ENCODE measurements at regions not wholly inside any gene's neighbourhood (a gene's known extent, or its start where the extent isn't known, plus 50 kb on each side); places are given as distances from the start of the nearest gene placed in this dataset.

DNA sequence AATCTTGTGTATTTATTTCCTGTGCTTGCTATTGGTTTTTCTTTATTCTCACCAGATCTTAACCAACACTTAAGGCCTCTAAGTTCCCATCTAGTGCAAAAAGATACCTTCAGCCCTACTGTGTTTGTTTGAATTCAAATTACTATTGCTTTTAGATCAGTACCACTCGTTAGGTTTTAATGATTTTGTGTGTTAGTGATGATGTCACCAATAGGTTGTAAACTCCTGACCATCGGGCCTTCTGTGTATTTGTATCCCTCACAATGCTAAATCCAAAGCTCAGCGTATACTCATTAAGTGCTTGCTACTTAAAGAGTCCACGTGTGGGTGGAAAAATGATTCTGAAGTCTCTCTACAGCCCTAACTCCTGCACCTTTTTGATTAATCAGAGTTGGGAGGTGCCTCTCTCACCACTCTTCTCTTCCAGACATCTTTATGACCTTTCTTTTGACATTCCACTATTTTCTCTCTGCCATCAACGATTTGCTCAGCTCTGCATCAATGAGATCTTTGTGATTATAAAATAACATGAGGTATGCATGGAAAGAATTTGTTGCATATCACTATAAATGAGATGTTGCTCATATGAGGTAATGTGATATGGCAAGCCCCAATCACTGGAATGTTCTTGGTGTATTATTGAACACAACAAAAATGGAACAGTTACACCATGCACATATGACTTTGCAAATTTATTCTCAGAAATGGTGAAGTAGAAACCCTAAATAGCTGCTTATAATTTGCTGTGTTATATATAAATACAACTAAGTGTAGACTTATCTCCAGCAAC, 55.1 kb upstream of the LAMA2 start:
- DNase-seq (ENCODE audit: low spot score), result no peak

DNA sequence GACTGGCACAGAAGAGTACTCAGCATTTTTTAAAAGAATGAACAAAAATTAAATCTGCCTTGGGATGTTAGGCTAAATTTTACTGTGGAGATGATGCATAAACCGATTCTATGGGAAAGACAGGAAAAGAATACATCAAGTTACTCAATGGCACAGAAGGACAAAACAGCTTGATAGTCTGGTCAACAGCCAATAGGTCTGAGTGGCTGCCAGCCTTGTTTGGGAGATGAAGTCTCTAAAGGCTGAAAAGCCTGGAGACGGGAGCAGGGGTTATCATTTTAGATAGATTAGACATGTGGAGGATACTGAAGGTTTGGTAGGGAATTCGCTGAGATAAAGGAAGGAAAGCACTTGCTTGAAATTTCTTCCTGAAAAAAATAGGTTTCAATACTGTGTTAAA, 56.3 kb upstream of the LAMA2 start:
- no peak for DNase-seq (ENCODE audit: low spot score)

DNA sequence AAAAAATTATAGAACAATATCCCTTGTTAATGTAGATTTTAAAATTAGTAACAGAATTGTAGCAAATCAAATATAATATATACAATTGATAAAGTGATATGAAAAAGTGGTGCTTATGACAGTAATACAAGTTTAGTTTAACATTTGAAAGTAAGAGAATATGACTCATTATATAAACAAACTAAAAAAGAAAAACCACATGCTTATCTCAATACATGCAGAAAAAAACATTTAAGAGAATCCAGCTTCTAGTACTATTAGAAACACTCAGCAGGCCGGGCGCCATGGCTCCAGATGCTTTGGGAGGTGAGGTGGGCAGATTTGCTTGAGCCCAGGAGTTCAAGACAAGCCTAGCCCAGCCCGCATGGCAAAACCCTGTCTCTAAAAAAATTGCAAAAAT, 60.7 kb upstream of the LAMA2 start:
- no peak for DNase-seq (ENCODE audit: low spot score)

DNA sequence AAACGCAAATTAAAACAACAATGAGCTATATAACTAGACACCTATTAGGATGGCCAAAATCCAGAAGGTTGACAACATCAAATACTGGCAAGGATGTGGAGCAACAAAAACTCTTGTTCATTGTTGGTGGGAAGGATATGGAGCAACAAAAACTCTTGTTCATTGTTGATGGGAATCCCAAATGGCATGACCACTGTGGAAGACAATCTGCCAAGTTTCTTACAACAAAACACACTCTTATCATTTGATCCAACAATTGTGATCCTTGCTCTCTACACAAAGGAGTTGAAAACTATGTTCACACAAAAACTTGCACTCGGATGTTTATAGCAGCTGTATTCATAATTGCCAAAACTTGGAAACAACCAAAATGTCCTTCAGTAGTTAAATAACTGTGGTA, 61.8 kb upstream of the LAMA2 start:
- DNase-seq (ENCODE audit: low spot score), result no peak

DNA sequence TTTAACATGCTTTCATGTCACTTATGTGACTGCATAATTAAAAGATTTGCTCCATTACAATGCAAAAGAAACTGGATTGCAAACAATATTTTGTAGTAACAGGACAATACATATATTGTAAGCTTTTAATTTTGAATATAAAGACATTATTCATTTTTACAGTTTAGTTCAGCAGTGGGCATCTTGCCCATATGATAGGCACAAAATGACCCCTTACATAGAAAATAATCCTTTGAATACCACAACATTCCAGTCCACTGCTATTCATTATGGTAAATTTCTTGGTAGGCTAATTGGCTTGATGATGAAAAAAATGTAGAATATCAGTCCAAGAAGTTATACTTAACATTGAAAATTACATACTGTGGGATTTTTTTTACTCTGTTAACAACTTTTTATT, 74.1 kb upstream of the LAMA2 start:
- no peak for DNase-seq (ENCODE audit: low spot score)

DNA sequence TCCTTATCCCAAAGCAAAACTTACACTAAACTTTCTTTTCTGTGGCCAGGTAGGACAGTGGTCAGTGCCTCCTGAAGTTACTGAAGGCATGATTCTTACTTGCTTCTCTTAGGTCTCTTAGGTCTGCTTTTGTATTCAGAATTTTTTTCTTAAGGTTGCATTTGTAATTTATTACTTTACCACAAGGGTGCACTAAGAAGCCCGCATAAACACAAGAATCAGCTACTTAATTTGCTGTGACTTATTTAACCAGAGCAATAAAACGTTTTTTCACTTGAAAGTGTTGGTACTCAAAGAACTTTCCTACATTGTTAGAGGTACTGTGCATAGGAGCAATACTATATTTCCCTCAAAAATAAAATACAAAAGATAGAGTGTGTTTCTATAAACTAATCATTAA, 75.4 kb upstream of the LAMA2 start:
- DNase-seq (ENCODE audit: low spot score), result no peak

DNA sequence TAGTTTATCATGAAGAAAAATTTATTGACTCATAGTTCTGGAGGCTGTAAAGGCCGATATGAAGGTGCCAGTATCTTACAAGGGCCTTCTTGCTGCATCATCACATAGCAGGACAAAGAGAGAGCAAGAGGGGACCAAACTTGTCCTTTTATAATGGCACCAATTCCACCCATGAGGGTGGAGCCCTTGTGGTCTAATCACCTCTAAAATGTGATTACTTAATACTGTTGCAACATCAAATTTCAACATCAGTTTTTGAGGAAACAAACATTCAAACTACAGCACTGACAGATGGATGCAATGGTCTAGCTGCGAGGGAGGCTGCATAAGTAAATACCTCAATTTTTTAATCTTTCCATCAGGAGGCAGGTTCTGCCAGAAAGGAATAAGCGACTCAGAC, 76.7 kb upstream of the LAMA2 start:
- DNase-seq (ENCODE audit: low spot score), result no peak

DNA sequence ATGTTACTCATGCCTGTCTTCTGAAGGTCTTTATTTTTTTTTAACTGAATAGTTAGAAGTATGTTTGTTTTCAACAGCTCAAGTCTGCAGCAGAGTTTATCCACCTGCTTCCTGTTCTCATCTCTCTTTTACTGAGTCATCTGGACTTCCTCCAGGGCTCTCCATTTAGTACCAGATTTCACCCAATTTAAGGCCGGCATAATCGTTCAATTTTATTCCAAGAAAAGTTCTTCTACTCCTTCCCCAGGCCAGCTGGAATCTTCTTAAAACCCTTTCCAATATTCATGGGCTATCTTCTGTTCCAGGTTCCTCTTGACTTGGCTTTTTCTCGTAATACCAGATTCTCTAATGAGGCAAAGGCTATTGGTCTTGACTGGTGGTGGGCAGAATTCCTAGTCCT, 79.0 kb upstream of the LAMA2 start:
- DNase-seq (ENCODE audit: low spot score), result no peak

DNA sequence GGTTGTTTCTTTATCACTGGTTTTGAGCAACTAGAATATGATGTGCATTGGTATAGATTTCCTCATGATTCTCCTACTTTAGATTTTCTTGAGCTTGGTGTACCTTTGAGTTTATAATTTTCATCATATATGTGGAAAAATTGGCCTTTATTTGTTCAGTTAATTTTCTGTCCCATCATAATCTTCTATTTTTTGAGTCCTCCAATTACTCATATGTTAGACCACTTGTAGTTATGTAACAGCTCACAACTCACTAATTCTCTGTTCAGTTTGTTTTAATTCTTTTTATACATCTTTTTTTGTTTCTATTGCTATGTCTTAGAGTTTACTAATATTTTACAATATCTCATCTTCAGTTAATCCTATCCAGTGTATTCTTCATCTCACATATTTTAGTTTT, 81.3 kb upstream of the LAMA2 start:
- DNase-seq (ENCODE audit: low spot score), result no peak

DNA sequence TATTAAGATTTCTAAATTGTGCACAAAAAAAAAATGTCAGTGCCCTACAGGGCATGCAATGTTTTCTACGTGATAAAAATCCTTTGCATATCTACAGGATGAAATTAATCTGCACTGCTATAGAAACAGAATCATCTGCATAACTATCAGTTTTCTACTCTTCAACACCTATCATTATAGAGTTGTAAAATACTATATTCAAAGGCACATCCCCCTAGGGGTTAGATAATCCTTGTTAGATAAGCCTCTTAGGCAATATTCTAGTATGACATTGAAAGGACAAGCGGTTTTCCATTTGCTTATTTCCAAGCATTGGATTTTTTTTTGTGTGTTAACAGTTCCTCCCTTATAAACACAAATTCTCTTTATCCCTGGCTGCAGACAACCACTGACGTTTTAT, 98.7 kb upstream of the LAMA2 start:
- DNase-seq (ENCODE audit: low spot score), result no peak

DNA sequence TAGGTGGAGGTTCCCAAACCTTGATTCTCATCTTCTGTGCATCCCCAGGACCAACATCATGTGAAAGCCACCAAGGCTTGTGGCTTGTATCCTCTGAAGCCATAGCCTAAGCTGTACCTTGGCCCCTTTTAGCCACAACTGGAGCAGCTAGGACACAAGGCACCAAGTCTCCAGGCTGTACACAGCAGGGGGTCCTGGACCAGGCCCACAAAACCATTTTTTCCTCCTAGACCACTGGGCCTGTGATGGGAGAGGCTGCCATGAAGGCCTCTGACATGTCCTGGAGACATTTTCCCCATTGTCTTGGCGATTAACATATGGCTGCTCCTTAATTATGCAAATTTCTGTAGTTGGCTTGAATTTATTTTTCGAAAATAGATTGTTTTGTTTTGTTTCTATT, 114.8 kb upstream of the LAMA2 start:
- no peak for DNase-seq (ENCODE audit: low spot score)

DNA sequence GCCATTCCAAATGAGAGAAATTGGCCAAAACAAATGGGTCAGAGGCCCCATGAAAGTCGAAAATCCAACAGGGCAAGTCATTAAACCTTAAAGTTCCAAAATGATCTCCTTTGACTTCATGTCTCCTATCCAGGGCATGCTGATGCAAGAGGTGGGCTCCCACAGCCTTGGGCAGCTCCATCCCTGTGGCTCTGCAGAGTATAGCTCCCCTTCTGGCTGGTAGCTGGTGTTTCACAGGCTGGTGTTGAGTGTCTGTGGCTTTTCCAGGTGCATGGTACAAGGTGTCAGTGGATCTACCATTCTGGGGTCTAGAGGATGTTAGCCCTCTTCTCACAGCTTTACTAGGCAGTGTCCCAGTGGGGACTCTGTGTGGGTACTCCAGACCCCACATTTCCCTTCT, 115.2 kb upstream of the LAMA2 start:
- no peak for DNase-seq (ENCODE audit: low spot score)

DNA sequence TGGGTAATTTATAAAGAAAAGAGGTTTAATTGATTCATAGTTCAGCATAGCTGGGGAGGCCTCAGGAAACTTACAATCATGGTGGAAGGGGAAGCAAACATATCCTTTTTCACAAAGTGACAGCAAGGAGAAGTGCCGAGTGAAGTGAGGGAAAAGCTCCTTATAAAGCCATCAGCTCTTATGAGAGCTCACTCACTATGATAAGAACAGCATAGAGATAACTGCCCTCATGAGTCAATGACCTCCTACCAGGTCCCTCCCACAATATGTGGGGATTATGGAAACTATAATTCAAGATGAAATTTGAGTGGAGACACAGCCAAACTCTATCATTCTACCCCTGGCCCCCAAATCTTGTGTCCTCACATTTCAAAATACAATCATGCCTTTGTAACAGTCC, 115.8 kb upstream of the LAMA2 start:
- no peak for DNase-seq (ENCODE audit: low spot score)

DNA sequence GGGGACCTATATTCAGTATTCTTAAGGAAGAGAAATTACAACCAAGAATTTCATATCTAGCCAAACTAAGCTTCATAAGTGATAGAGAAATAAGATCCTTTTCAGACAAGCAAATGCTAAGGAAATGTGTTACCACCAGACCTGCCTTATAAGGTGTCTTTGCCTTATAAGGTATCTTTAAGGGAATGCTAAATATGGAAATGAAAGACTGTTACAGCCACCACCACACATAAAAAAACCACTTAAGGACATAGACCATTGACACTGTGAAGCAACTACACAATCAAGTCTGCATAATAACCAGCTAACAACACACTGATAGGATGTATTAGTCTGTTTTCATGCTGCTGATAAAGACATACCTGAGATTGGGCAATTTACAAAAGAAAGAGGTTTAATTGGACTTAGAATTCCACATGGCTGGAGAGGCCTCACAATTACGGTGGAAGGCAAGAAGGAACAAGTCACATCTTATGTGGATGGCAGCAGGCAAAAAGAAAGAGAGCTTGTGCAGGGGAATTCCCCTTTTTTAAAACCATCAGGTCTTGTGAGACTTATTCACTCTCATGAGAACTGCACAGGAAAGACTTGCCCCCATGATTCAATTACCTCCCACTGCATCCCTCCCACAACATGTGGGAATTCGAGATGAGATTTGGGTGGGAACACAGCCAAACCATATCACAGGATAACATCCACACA, 119.2 kb upstream of the LAMA2 start:
- no peak for DNase-seq (ENCODE audit: low spot score)

DNA sequence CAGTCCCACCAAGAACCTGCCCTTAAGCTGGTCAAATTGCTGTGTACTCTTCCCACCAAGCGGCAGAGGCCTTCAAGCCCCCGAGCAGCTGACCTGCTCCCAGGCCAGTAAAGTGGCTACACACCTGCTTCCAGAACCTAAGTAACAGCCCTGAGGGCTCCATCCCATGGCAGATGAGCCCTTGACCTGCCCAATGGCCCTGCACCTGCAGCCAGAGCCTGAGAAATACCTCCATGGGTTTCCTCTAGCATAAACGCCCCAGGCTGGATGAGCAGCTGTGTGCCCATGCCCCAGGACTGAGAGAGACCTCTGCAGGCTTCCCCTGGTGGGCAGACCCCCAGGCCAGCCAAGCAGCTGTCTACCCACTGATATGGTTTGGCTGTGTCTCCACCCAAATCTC, 123.0 kb upstream of the LAMA2 start:
- no peak for DNase-seq (ENCODE audit: low spot score)

DNA sequence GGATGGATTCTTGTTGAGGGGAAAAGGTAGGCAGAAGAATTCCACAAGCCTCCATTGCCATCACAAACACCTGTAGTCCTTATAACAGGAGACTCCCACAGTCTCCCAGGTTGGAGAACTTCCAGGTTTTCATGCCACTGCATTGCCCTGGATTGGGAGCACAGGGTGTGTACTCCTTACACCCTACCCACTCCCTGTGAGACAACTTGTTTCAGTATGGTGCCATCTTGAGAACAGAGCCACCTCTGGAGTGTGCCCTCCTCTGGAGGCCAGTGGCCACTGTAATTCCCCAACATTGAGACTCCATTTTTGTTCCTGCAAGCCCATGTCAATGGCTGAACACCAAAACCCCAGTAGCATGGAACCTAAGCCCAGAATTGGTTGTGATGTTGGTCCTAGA, 123.5 kb upstream of the LAMA2 start:
- no peak for DNase-seq (ENCODE audit: low spot score)

DNA sequence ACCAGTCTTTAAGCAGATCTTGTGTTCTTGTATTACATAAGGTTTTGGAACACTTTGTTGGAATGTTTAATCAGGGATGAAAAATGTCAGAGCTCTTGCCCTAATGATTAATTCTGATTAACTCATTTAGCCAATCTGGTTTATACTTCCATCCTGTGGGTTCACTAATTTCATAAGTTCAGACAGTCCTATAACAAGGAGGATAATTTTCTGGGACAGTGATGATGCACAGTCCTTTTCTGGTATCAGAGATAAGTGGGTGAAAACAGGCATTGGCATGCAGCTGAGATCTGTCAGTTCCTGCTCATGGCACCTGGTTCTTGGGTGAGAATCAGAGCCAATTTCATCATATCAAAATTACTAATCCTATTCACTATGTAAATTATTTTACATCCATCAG, 125.0 kb upstream of the LAMA2 start:
- no peak for DNase-seq (ENCODE audit: low spot score)

DNA sequence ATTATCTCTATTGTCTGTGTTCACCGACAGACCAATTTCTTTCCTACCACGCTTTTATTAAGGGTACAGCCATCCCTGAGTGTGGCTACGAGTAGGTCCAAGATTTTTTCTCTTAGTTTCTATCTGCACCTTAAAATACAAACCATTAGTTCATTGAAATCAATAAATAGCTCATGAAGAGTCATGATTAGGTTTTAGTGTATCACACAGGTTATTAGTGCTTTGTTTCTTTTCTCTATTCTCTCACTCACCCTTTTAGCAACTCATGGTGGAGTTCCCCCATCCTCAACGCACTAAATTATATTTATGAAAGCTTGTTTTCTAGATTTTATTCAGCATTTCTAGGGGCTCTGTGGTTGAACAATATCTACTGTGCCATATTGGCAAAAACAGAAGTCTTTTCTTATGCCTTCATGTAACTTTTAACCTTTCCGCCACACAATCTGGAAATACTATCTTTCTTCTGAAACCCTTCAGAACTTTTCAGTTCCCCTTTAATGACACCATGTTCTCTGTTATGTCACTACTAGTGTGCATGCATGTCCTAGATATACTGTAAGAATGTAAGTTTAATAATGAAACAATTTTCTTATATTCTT, 128.2 kb upstream of the LAMA2 start:
- no peak for DNase-seq (ENCODE audit: low spot score)

DNA sequence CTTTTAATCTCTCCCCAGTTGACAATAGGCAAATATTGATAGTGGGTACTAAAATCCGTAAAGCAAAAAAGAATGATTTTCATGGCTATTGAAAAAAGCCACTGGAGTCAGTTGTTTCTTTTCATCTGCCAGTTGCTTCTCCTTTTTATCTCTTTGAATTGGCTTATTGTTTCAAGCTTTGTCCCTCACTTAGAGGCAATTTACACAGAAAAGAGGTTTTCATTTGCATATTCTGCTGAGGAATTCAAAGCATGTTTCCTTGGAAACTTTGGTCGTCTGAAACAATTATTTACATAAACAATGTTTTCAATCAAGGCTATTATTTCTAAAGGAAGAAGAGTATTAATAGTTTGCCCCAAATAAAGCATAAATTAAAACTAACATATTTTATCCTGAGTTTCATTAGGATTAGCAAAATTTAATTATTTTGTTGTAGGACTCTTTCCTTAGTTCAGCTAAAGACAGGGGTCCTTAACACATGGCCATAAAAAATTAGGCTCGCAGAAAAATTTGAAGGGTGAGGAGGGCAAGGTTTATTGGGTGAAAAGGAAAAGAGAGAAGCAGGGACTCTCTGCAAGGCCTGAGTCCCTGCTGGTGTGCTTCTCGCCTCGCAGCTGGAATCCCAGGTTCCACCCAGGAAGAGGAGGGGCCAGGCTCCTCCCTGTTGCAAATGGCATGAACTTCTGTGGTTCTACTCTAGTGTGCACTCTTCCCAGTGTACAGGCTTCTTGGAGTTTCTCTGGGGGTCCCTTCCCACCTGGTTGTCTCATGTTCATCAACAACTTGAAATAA, 138.8 kb upstream of the LAMA2 start:
- no peak for DNase-seq (ENCODE audit: low spot score)

DNA sequence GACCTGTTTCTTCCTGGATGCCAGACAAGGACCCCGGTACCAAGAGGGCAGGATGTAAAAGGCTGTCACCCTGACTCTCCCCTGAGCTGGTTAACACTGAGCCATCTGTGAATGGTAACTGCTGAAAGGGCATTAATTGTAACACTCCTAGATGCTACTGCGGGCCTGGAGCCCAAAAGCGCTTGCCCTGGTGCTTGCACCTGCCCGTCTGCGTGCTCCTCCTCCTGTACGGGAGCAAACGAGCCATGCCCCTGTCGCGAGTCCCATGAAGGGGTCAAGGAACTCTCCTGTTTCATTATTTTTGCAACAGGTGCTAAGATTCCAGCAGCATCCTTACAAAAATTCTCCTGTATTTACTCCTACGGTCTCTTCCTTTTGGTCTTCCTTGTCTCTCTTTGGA, 140.0 kb upstream of the LAMA2 start:
- DNase-seq (ENCODE audit: low spot score), result no peak

DNA sequence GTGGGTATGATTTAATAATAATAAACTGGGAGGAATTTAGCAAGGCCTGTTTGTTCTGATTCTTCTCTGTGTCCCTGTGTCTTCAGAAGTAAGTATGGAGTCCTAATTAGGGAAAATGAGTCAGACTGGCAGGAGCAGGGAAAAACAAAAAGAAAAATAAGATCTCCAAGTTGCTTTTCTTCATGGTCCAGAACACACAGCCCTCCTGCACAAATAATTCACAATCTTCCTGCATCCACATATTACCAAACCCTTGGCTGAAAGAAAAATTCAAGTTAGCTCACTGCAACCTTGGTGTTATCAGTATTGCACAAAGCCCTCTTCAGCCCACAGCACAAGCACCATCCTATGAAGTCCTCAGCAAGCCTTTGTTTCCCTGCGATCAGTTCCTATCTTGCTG, 142.0 kb upstream of the LAMA2 start:
- DNase-seq (ENCODE audit: low spot score), result no peak

DNA sequence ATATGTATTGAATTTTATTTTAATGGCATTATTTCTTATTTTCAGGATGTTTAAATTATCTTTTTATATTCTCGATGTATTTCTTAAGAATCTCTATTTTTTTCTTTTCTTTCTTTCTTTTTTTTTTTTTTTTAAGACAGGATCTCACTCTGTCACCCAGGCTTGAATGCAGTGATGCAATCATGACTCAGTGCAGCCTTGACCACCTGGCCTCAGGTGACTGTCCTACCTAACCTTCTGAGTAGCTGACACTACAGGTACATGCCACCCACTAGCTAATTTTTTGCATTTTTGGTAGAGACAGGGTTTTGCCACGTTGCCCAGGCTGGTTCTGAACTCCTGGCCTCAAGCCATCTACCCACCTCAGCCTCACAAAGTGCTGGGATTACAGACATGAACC, 143.8 kb upstream of the LAMA2 start:
- no peak for DNase-seq (ENCODE audit: low spot score)

DNA sequence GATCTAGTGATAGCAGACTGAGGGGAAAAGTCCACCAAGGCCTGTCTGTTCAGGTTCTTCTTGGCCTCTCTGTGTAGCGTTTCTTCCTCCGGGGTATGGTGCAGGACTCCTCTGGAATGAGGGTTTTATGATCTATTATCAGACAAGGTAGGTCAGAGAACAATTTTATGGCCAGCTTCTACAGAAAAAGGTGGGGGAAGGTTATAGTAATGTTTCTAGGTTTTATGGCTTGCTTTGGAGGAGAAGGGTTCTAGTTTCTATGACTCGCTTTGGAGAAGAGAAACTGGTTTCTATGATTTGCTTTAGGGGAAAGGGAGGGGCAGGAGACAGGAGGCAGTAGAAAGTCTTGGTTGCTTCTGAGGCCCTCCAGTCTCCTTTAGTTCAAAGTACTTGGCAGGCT, 144.8 kb upstream of the LAMA2 start:
- no peak for DNase-seq (ENCODE audit: low spot score)
